Colonic mucosa (tissue), 4 donors: ENCODE measurements at regions not wholly inside any gene's neighbourhood (a gene's known extent, or its start where the extent isn't known, plus 50 kb on each side); places are given as distances from the start of the nearest gene placed in this dataset.

Experiments used
- DNase-seq: peaks from one replicate; pipeline ENCODE4 v3.0.0-alpha.2; 2020
- H3K27ac ChIP-seq: fragments of 200-600 bp; one replicate; pipeline ENCODE4 v1.8.0; 2021
- H3K27me3 ChIP-seq: fragments of 200-600 bp; one replicate; pipeline ENCODE4 v1.8.0; 2021
- H3K36me3 ChIP-seq: fragments of 200-600 bp; one replicate; pipeline ENCODE4 v1.8.0; 2021
- H3K4me1 ChIP-seq: fragments of 200-600 bp; one replicate; pipeline ENCODE4 v1.8.0; 2021; ENCODE audit warnings: mild to moderate bottlenecking
- H3K4me3 ChIP-seq: fragments of 200-600 bp; one replicate; pipeline ENCODE4 v1.8.0; 2021
- H3K9ac ChIP-seq, 2 donors: one replicate each; pipeline ENCODE4 v1.7.0; 2013; ENCODE audit warnings: control low read depth in 2 of 2, low read depth in 2 of 2, low read length in 2 of 2
- H3K9me3 ChIP-seq: fragments of 200-600 bp; one replicate; pipeline ENCODE4 v1.8.0; 2021
- intact Hi-C: fragments of 100-400 bp; cut with DNase I; formaldehyde crosslinking; loops from one replicate; pipeline ENCODE4 v1.14.1; 2022
- TF ChIP-seq, protein P1 (sequence below): fragments of 200-600 bp; IDR thresholded peaks from one replicate; pipeline ENCODE4 v1.8.0; 2022; ENCODE audit warnings: antibody characterized with exemption, mild to moderate bottlenecking
- donor health status: healthy.
- donor health status: DM: no; HTN: no; CAD: no.
- donor health status: DM: no; HTN: no; CAD: no.

- no peak overlapping the region for H3K9ac ChIP-seq
- H3K4me1 ChIP-seq: no peaks in the 10 kb centered on the region
- H3K27me3 ChIP-seq: no peaks in the 10 kb centered on the region
- no peak overlapping the region for H3K4me3 ChIP-seq
- no peaks in the 10 kb centered on the region for H3K36me3 ChIP-seq
- H3K27ac ChIP-seq: no peak overlapping the region
- no peak for DNase-seq
- TF ChIP-seq, protein P1, sequence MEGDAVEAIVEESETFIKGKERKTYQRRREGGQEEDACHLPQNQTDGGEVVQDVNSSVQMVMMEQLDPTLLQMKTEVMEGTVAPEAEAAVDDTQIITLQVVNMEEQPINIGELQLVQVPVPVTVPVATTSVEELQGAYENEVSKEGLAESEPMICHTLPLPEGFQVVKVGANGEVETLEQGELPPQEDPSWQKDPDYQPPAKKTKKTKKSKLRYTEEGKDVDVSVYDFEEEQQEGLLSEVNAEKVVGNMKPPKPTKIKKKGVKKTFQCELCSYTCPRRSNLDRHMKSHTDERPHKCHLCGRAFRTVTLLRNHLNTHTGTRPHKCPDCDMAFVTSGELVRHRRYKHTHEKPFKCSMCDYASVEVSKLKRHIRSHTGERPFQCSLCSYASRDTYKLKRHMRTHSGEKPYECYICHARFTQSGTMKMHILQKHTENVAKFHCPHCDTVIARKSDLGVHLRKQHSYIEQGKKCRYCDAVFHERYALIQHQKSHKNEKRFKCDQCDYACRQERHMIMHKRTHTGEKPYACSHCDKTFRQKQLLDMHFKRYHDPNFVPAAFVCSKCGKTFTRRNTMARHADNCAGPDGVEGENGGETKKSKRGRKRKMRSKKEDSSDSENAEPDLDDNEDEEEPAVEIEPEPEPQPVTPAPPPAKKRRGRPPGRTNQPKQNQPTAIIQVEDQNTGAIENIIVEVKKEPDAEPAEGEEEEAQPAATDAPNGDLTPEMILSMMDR: no peak
- intact Hi-C loops: no loop called here
- H3K9me3 ChIP-seq: no peaks in the 10 kb centered on the region
Measured at GRCh38 chr4:63315651-63316050, 1093.6 kb downstream of the TECRL start.

DNA sequence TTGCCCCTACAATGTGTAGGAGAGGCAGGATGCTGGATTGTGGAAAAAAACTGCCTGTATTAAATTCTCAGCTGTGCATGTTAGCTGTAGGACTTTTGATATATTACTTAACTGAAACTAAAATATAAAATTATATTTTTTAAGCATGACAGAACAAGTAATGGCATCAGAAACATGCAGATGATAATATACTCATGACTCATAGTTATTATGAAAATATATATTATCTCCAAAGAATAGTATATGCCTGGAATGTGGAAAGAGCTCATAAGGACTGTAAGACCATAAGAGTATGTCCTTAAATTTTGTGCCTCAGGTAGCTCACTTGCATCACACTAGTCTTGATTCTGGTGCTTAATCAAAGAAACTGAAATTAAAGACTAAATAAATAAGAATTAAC lies 1100.6 kb downstream of the TECRL start:
- DNase-seq: no peak
- H3K27ac ChIP-seq: no peak overlapping the region
- H3K4me3 ChIP-seq: no peak overlapping the region
- intact Hi-C loops: no loop called here
- H3K9ac ChIP-seq: no peak overlapping the region
- H3K27me3 ChIP-seq: no peaks in the 10 kb centered on the region
- no peaks in the 10 kb centered on the region for H3K4me1 ChIP-seq
- TF ChIP-seq, protein P1: no peak
- H3K9me3 ChIP-seq: no peaks in the 10 kb centered on the region
- no peaks in the 10 kb centered on the region for H3K36me3 ChIP-seq

- Histone ChIP-seq H3K4me3 (no peak overlapping the region), H3K27ac (no peak overlapping the region), H3K9ac (no peak overlapping the region), H3K4me1 (no peaks in the 10 kb centered on the region), H3K36me3 (no peaks in the 10 kb centered on the region), H3K27me3 (no peaks in the 10 kb centered on the region), H3K9me3 (no peaks in the 10 kb centered on the region)
- DNase-seq: no peak
- intact Hi-C loops: no loop called here
- TF ChIP-seq, protein P1: no peak
Measured at GRCh38 chr4:63302792-63303191, 1106.5 kb downstream of the TECRL start.

DNA sequence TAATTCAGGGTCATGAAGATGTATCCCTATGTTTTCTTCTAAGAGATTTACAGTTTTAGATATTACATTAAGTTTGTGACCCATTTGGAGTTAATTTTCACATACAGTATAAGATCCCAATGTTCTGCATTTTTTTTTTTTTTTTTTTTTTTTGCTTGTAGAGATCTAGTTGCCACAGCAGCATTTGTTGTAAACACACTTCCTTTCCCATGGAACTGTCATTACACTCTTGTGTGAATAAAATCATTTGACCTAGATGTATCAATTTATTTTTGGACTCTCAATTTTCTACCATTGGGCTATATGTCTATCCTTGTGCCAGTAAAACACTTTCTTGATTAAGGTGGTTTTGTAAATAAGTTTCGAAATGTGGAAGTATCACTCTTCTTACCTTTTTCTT lies 1107.2 kb downstream of the TECRL start:
- H3K27me3 ChIP-seq: no peaks in the 10 kb centered on the region
- TF ChIP-seq, protein P1: no peak
- intact Hi-C loops: no loop called here

DNA sequence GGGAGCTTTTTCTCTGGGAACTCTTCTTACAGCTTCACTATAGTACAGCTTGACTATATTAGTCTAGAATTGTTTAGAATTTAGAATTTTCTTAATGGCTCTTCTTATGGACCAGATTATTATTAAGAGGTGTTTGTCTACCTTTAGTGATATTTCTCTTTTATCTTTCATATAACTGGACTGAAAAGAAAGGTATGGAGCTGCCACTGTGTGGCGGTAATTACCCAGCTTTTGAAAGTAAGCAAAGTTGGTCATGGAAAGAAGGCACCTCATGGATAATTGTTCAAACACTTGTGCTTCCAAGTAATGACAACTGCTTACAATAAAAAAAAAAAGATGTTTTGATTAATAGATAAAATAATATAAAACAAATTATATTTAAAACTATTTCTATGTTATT lies 1112.5 kb downstream of the TECRL start:
- TF ChIP-seq, protein P1: no peak
- no peak overlapping the region for H3K27ac ChIP-seq
- DNase-seq: no peak
- H3K9ac ChIP-seq: no peak overlapping the region
- H3K9me3 ChIP-seq: no peaks in the 10 kb centered on the region
- H3K36me3 ChIP-seq: no peaks in the 10 kb centered on the region
- no peak overlapping the region for H3K4me3 ChIP-seq
- H3K4me1 ChIP-seq: no peaks in the 10 kb centered on the region
- H3K27me3 ChIP-seq: no peaks in the 10 kb centered on the region
- intact Hi-C loops: no loop called here

More for the DNA sequence above, 1107.2 kb downstream of the TECRL start:
- DNase-seq: no peak
- Histone ChIP-seq H3K9ac (no peak overlapping the region), H3K27ac (no peak overlapping the region), H3K36me3 (no peaks in the 10 kb centered on the region), H3K9me3 (no peaks in the 10 kb centered on the region), H3K4me1 (no peaks in the 10 kb centered on the region), H3K4me3 (no peak overlapping the region)

DNA sequence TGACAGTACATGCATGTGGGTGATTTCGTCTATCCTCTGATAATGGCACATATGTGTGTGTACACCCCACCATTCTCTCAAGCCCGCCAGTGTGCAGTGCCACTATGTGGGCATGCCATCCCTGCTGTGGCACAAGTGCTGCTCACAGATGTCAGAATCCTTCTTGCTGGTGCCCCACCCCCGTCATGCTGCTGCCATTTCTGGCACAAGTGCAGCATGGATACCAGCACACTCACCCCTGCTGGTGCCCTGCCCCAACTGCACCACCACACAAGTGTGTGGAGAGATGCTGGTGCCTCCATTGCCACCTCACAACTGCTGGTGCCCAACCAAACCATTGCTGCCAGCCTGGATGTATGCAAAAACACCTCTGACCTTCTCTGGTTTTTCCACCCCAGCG lies 1133.8 kb downstream of the TECRL start:
- no peaks in the 10 kb centered on the region for H3K36me3 ChIP-seq
- intact Hi-C loops: no loop called here
- no peaks in the 10 kb centered on the region for H3K4me1 ChIP-seq
- no peak for DNase-seq
- H3K9me3 ChIP-seq: no peaks in the 10 kb centered on the region
- H3K9ac ChIP-seq: no peak overlapping the region
- H3K4me3 ChIP-seq: no peak overlapping the region
- no peaks in the 10 kb centered on the region for H3K27me3 ChIP-seq
- H3K27ac ChIP-seq: no peak overlapping the region
- TF ChIP-seq, protein P1: no peak
